ENCODE measurements at regions not wholly inside any gene's neighbourhood (a gene's known extent, or its start where the extent isn't known, plus 50 kb on each side); places are given as distances from the start of the nearest gene placed in this dataset.
A peak's percentile ranks its signal among the peaks of the same experiment; 100 is the strongest.

GRCh38 chr1:59092126-59092525, 204.8 kb upstream of the FGGY start:
- peak; percentile 41 for DNase-seq (ENCODE audit: low read depth)
- H3K4me3 ChIP-seq (ENCODE audit: insufficient read depth, low read depth, low read length), result no peak overlapping the region
- no peak overlapping the region for H3K4me3 Mint-ChIP-seq (ENCODE audit: unreplicated experiment)
- no peaks in the 10 kb centered on the region for H3K4me1 ChIP-seq (ENCODE audit: insufficient read depth, low read length)
- peak; percentile 54 for FAIRE-seq
- H3K4me2 ChIP-seq (ENCODE audit: low read length), result no peak overlapping the region
- peaks cover 1% of the 10 kb centered on the region for H3K27me3 Mint-ChIP-seq (ENCODE audit: low read depth, unreplicated experiment)
- peaks cover 4% of the 10 kb centered on the region for H3K9me3 Mint-ChIP-seq (ENCODE audit: unreplicated experiment)
- no peaks in the 10 kb centered on the region for H3K4me1 Mint-ChIP-seq (ENCODE audit: low read depth, unreplicated experiment)
- no peak overlapping the region for H3K9ac ChIP-seq (ENCODE audit: low read length)
- H2AFZ ChIP-seq (ENCODE audit: low read depth, low read length), result no peak overlapping the region
- TF ChIP-seq CTCF (IDR thresholded peaks at IDR 0.05; ENCODE audit: insufficient read depth, low read depth, low read length), result no peak
- no peaks in the 10 kb centered on the region for H3K36me3 ChIP-seq (ENCODE audit: insufficient read depth, low read length)
- no peak overlapping the region for H3K27ac Mint-ChIP-seq (ENCODE audit: unreplicated experiment)
- H3K36me3 Mint-ChIP-seq (ENCODE audit: low read depth, unreplicated experiment), result no peaks in the 10 kb centered on the region
- H3K9me3 ChIP-seq (ENCODE audit: insufficient read depth, low read depth, low read length), result no peaks in the 10 kb centered on the region
- H3K27ac ChIP-seq (ENCODE audit: low read depth, low read length), result no peak overlapping the region
- H3K27me3 ChIP-seq (ENCODE audit: insufficient read depth, low read length), result no peaks in the 10 kb centered on the region
- H3K79me2 ChIP-seq (ENCODE audit: insufficient read depth, low read length), result no peaks in the 10 kb centered on the region
- no peaks in the 10 kb centered on the region for H4K20me1 ChIP-seq (ENCODE audit: insufficient read depth, low read length)

- no peaks in the 10 kb centered on the region for H3K27me3 ChIP-seq (ENCODE audit: insufficient read depth, low read length)
- no peak for FAIRE-seq
- no peaks in the 10 kb centered on the region for H3K4me1 Mint-ChIP-seq (ENCODE audit: low read depth, unreplicated experiment)
These were observed 202.9 kb upstream of the FGGY start for GRCh38 chr1:59094001-59094400.

GRCh38 chr1:59096501-59096900, 200.4 kb upstream of the FGGY start:
- H3K4me1 Mint-ChIP-seq (ENCODE audit: low read depth, unreplicated experiment), result peaks cover 7% of the 10 kb centered on the region
- H3K27me3 ChIP-seq (ENCODE audit: insufficient read depth, low read length), result no peaks in the 10 kb centered on the region
- H3K4me2 ChIP-seq (ENCODE audit: low read length), result no peak overlapping the region
- DNase-seq (ENCODE audit: low read depth) (no peak), FAIRE-seq (no peak)
- H2AFZ ChIP-seq (ENCODE audit: low read depth, low read length), result no peak overlapping the region
- H3K36me3 Mint-ChIP-seq (ENCODE audit: low read depth, unreplicated experiment), result no peaks in the 10 kb centered on the region
- no peak overlapping the region for H3K27ac Mint-ChIP-seq (ENCODE audit: unreplicated experiment)
- no peaks in the 10 kb centered on the region for H3K36me3 ChIP-seq (ENCODE audit: insufficient read depth, low read length)
- H3K9me3 ChIP-seq (ENCODE audit: insufficient read depth, low read depth, low read length), result no peaks in the 10 kb centered on the region
- no peak overlapping the region for H3K4me3 Mint-ChIP-seq (ENCODE audit: unreplicated experiment)
- peaks cover 2% of the 10 kb centered on the region for H3K27me3 Mint-ChIP-seq (ENCODE audit: low read depth, unreplicated experiment)
- H3K4me1 ChIP-seq (ENCODE audit: insufficient read depth, low read length), result no peaks in the 10 kb centered on the region
- H3K9me3 Mint-ChIP-seq (ENCODE audit: unreplicated experiment), result peaks cover 2% of the 10 kb centered on the region
- H4K20me1 ChIP-seq (ENCODE audit: insufficient read depth, low read length), result no peaks in the 10 kb centered on the region
- H3K79me2 ChIP-seq (ENCODE audit: insufficient read depth, low read length), result no peaks in the 10 kb centered on the region
- H3K27ac ChIP-seq (ENCODE audit: low read depth, low read length), result no peak overlapping the region
- H3K4me3 ChIP-seq (ENCODE audit: insufficient read depth, low read depth, low read length), result no peak overlapping the region
- TF ChIP-seq EZH2 (IDR thresholded peaks at IDR 0.05; ENCODE audit: insufficient read depth, low read length) (no peak), CTCF (IDR thresholded peaks at IDR 0.05; ENCODE audit: insufficient read depth, low read depth, low read length) (no peak)
- no peak overlapping the region for H3K9ac ChIP-seq (ENCODE audit: low read length)

More at GRCh38 chr1:59094001-59094400, 202.9 kb upstream of the FGGY start:
- no peak for DNase-seq (ENCODE audit: low read depth)
- peaks cover 2% of the 10 kb centered on the region for H3K27me3 Mint-ChIP-seq (ENCODE audit: low read depth, unreplicated experiment)
- no peak overlapping the region for H3K4me3 Mint-ChIP-seq (ENCODE audit: unreplicated experiment)
- no peak overlapping the region for H3K9ac ChIP-seq (ENCODE audit: low read length)
- no peak overlapping the region for H3K27ac ChIP-seq (ENCODE audit: low read depth, low read length)
- no peaks in the 10 kb centered on the region for H3K9me3 ChIP-seq (ENCODE audit: insufficient read depth, low read depth, low read length)
- TF ChIP-seq EZH2 (IDR thresholded peaks at IDR 0.05; ENCODE audit: insufficient read depth, low read length) (no peak), CTCF (IDR thresholded peaks at IDR 0.05; ENCODE audit: insufficient read depth, low read depth, low read length) (no peak)
- no peak overlapping the region for H3K4me3 ChIP-seq (ENCODE audit: insufficient read depth, low read depth, low read length)
- no peaks in the 10 kb centered on the region for H3K36me3 Mint-ChIP-seq (ENCODE audit: low read depth, unreplicated experiment)
- no peaks in the 10 kb centered on the region for H3K79me2 ChIP-seq (ENCODE audit: insufficient read depth, low read length)
- H3K9me3 Mint-ChIP-seq (ENCODE audit: unreplicated experiment), result peaks cover 4% of the 10 kb centered on the region
- no peaks in the 10 kb centered on the region for H3K36me3 ChIP-seq (ENCODE audit: insufficient read depth, low read length)
- H4K20me1 ChIP-seq (ENCODE audit: insufficient read depth, low read length), result no peaks in the 10 kb centered on the region
- H2AFZ ChIP-seq (ENCODE audit: low read depth, low read length), result no peak overlapping the region
- H3K4me2 ChIP-seq (ENCODE audit: low read length), result no peak overlapping the region
- no peaks in the 10 kb centered on the region for H3K4me1 ChIP-seq (ENCODE audit: insufficient read depth, low read length)
- no peak overlapping the region for H3K27ac Mint-ChIP-seq (ENCODE audit: unreplicated experiment)

All from astrocyte (in vitro differentiated cells and primary cell).